HG03354 (cell line): ENCODE measurements at regions not wholly inside any gene's neighbourhood (a gene's known extent, or its start where the extent isn't known, plus 50 kb on each side); places are given as distances from the start of the nearest gene placed in this dataset.

ENCODE experiments used
- ATAC-seq: cut with Tn5 transposase; IDR thresholded peaks from one replicate; pipeline ENCODE4 v1.9.1; 2021; ENCODE audit warnings: mild to moderate bottlenecking; ENCODE audit not compliant: unreplicated experiment, poor library complexity, severe bottlenecking

- ATAC-seq: no peak
Measured at GRCh38 chr3:182464513-182465145, 328.7 kb upstream of the ATP11B start.

DNA sequence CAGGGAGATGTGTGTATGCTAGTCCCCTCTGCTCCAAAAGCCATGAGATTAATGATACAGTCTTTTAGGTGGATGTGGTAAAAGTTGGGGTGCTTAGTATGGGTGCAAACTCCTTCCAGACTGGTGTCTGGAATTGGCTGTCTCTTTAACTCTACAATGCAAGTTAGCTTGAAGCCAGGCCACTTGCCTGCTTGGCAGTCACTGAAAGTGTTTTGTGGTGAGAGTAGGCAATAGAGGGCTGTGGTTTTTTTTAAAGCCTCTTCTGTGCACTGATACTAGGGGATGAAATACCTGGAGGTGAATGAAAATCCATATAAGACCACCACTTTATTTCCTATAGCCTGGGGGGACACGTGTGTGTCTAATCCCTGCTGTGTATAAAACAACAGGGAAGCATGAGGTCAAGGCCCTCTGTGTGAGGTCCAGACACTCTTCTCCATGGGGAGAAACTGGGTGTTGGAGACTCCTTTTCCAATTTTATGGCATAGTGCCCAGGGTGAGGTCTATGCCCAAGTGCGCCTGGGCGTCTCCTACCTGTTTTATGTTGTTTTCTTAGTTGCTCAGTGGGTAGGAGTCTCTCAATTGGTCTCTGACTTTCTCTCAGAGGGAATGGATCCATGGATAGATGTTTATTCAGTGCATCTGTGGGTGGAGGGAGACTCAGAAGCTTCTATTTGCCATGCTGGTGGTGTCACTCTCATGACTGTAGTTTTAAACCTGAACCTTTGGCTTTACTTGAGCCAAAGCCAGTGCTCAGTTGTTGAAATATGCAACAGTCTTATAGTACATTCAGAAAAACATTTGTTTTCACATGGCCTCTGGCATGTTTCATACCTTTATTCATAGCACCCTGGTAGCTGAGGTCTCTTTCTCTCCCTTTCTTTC is 327.8 kb upstream of the ATP11B start:
- ATAC-seq: no peak

DNA sequence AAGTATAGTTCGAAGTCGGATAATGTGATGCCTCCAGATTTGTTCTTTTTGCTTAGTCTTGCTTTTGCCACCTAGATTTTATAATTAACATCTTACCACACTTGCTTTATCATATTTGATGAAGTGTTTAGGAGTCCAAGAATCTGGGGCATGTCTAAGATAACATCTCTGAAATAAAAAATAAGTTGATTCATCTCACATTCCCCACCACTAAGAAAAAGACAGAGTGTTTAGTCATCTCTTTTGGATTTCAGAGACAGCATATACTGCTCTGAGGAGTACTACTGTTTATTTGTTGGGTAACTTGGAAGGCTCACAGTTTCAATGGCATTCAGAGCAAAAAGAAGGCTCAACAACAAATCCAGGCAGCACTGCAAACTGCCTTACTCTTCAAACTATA is 324.2 kb upstream of the ATP11B start:
- no peak for ATAC-seq

- ATAC-seq: no peak
Measured at GRCh38 chr3:182470187-182470586, 323.1 kb upstream of the ATP11B start.

DNA sequence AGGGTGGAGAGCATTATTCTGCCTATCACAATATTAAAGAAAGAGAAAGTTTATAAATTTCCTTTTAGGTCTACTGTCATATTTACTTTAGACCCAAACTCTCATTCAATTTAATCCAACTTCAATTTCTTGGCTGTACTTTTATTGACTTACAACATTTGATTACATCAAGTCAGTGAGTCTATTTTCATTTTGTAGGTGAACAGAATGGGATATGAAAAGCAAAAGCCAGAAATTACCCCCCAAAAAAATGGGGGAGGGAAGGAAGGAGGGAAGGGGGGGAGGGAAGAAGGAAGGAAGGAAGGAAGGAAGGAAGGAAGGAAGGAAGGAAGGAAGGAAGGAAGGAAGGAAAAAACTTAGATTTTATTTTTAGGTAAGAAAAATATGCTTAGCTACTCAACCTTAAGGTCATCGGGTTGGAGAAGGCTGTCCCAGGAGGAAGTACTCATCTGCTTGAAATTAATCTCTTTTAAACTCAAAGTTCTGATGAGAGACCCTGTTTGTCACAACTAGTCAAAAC is 320.1 kb upstream of the ATP11B start:
- no peak for ATAC-seq

DNA sequence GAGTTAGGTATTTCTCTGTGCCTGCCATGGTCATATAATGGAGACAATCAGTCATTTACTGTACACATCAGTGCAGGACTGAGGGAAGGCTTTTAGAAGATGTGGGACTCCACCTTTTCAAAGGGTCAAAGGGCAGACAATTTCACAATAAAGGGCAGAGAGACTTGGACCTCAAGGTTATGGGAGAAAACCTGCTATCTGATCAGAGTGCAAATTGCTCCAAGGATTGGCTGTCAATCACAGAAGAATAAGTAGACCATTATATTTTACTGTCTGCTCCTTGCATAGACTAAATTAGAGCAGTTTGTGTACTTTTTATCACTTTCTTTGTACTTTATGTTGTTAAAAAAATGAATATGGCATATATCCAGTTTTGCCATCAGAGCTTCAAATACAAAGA is 314.9 kb upstream of the ATP11B start:
- ATAC-seq: no peak

GRCh38 chr3:182479419-182480336 is 313.6 kb upstream of the ATP11B start:
- ATAC-seq: no peak

DNA sequence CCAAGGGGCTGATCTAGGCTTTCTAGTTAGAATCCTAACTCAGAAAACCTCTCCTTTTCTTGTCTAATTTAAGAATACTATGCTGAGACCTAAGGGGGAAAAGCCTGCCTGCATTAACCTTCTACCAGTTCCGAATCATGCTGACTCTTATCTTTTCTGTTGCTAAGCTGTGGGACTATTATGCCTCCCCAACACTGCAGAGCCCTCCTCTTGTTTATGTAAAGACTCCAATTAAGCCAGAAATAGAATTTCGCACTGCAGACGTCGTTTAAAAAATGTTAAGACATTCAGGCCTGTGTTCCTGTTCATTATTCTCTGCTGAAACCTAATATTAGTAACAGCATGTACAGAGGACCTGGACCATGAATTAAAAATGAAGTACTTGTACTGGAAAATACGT is 310.6 kb upstream of the ATP11B start:
- ATAC-seq: no peak

- ATAC-seq: no peak
Measured at GRCh38 chr3:182484682-182485081, 308.6 kb upstream of the ATP11B start.

DNA sequence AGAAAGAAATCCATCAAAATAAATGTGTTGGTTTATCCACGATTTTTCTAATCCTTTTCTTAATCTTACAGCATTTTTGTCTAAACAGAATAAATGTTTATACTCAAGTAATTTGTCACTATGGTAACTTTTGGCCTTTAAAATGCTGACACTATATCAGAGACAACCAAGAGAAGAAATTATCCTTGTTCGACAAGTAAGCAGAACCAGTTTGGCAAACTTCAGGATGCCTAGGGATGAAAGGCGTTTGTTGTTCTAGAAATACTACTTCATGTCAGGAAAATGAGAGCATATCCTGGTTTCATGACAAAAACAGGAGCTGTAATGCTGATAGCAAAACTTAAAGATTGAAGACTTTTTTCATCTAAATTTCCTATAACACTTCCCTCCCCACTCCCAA is 308.0 kb upstream of the ATP11B start:
- ATAC-seq: no peak

DNA sequence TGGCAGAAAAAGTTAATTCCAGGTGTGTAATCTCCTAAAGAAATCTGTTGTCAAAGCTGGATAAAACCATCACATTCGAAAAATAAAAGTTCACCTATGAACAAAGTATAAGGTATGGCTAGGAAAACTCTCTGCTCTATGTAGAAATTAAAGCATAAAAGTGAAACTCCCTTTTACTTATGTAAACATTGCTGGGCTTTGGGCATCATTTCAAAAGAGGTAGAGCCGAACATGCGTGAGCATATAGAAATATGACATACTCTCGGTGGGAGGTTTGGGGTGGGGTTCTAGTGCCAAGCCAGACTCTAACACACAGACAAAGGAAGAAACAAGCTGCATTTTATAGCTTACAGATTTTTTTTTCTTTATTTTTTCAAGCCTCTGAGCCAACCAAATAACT is 306.8 kb upstream of the ATP11B start:
- ATAC-seq: no peak

GRCh38 chr3:182487143-182487542 is 306.2 kb upstream of the ATP11B start:
- no peak for ATAC-seq

GRCh38 chr3:182487611-182488010 is 305.7 kb upstream of the ATP11B start:
- ATAC-seq: no peak

DNA sequence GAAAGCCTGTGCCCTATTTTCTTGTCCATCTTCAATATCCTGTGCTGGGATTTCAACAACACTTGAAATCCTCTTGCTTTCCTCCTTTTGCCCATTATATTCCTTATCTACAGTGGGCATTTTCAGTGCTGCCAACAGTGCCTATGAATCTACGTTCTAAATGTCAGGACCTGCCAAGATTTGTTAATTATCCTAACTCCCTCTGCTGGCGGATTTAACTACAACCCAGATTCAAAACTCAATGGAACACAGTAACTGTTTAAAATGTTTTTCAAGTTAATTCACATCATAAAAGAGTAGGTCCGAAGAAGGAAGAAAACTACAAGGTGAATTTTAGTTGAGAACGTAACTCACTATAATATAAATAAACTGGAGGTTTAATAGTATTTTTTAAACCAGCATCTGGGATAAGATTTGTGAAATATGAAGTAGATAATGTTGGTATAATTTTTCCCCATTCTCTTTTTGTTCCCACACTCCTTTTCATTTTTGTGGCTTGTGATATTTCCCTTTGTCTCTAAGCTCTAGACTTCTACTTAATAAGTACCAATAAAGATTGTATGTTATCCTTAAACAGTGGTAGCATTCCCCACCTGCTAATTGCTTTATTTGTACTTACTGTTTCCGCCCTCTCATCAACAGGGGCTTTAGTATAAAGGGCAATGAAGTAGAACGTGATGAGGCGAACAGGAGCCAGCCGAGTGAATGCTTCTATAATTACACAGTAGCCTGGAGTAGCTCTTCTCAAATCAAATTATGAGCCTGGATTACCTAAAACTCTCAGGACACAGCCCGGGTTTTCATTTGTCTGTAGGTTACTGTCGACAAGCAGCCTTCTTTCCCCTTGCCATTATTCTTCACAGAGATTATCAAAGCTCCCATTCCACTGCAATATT is 302.5 kb upstream of the ATP11B start:
- no peak for ATAC-seq

- ATAC-seq: no peak
Measured at GRCh38 chr3:182491577-182491976, 301.7 kb upstream of the ATP11B start.

GRCh38 chr3:182492536-182492935 is 300.8 kb upstream of the ATP11B start:
- ATAC-seq: no peak

- no peak for ATAC-seq
Measured at GRCh38 chr3:182500289-182500688, 293.0 kb upstream of the ATP11B start.

GRCh38 chr3:182501856-182502255 is 291.4 kb upstream of the ATP11B start:
- no peak for ATAC-seq

GRCh38 chr3:182503401-182503800 is 289.9 kb upstream of the ATP11B start:
- no peak for ATAC-seq
